Pancreas (tissue), 10 donors: ENCODE measurements at regions not wholly inside any gene's neighbourhood (a gene's known extent, or its start where the extent isn't known, plus 50 kb on each side); places are given as distances from the start of the nearest gene placed in this dataset.

ENCODE experiments used
- ATAC-seq, 4 donors: fragments of 200-7000 bp; cut with Tn5 transposase; one replicate each; pipeline versions ENCODE4 v1.8.0 to v1.9.1; 2020; ENCODE audit warnings: mild to moderate bottlenecking in 4 of 4, moderate library complexity in 4 of 4
- DNase-seq, 6 donors: peaks; one replicate each; pipeline ENCODE4 v3.0.0-alpha.2; 2020
- FAIRE-seq: peaks from 2 replicates; lab custom pipeline; 2012; peaks lifted over from hg19 to GRCh38; lab: Jason Lieb, UNC
- H3K27ac ChIP-seq, 4 donors: fragments of 200-600 bp; sonication (generic); 1 replicate in 3 of 4; 2 replicates in 1 of 4; pipeline versions ENCODE4 v1.5.0 to v1.8.0; 2020
- H3K27me3 ChIP-seq, 4 donors: fragments of 200-600 bp; one replicate each; pipeline ENCODE4 v1.8.0; 2021
- H3K36me3 ChIP-seq, 3 donors: fragments of 200-600 bp; sonication (generic) in 1 of 3; one replicate each; pipeline versions ENCODE4 v1.5.0 to v1.8.0; 2020 to 2021
- H3K4me1 ChIP-seq, 3 donors: fragments of 200-600 bp; one replicate each; pipeline ENCODE4 v1.8.0; 2021
- H3K4me3 ChIP-seq, 4 donors: fragments of 200-600 bp; sonication (generic) in 2 of 4; one replicate each; pipeline versions ENCODE4 v1.5.0 to v1.8.0; 2020 to 2021
- H3K9me3 ChIP-seq, 4 donors: fragments of 200-600 bp; one replicate each; pipeline ENCODE4 v1.8.0; 2021
- CTCF ChIP-seq, 4 donors: fragments of 200-600 bp; sonication (generic) in 3 of 4; IDR thresholded peaks; one replicate each; pipeline versions ENCODE4 v1.5.0 to v1.8.0; 2021; ENCODE audit warnings: antibody characterized with exemption in 4 of 4
- WGBS, 2 donors: extraction: QIAGEN DNeasy Blood & Tissue Kit; methylation state at CpG; one replicate each; pipeline ENCODE4 v1.1.7; 2013; 5-methylcytosine and 5-hydroxymethylcytosine counted together
- intact Hi-C, 3 donors: fragments of 100-400 bp; cut with DNase I; formaldehyde crosslinking; loops; one replicate each; pipeline versions ENCODE4 v1.11.1 to v1.14.2; 2022
- donor health status: healthy with polysubstance abuse.
- donor health status: DM: no; HTN: no; CAD: no; lungs with moderate emphysema.
- donor health status: DM: no; HTN: no; CAD: no.
- donor health status: control.
- donor health status: control.
- donor health status: Bipolar disorder and iron deficiency.
- donor health status: DM: yes; HTN: yes; CAD: no.
- donor health status: DM: no; HTN: no; CAD: no.
- donor health status: DM: no; HTN: no; CAD: no.
- donor health status: DM: yes; HTN: yes; CAD: no.

DNA sequence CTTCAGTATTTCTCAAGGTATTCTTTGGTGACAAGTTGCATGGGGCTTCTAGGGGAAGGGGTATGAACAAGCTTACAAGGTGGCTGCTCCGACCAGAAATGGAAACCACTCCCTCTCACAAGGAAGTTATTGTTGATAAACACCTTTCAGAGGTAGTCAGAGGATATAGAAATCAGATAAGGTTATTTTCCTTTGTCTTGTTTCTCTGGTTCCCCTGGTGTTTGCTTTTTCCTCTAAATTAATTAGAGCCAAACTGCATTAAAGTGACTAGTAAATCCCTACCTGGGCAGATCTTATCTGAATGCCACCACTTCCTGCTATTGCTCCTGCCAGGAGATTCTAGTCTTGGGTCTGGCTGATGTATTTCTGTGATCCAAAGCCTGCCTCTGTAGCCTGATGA, 725.4 kb downstream of the INHBA start:
- no peak for TF ChIP-seq CTCF (IDR thresholded peaks at IDR 0.05)
- no peak overlapping the region for H3K4me3 ChIP-seq
- intact Hi-C loops, result no loop called here
- no peaks in the 10 kb centered on the region for H3K36me3 ChIP-seq
- ATAC-seq, result no peak
- no peak for FAIRE-seq
- no peaks in the 10 kb centered on the region for H3K9me3 ChIP-seq
- DNase-seq, result no peak
- no peak overlapping the region for H3K27ac ChIP-seq
- H3K4me1 ChIP-seq, result no peaks in the 10 kb centered on the region
- no peaks in the 10 kb centered on the region for H3K27me3 ChIP-seq
- 31 to 61% methylated on average over 1 of the region's 1 CpG for WGBS, 2 donors

DNA sequence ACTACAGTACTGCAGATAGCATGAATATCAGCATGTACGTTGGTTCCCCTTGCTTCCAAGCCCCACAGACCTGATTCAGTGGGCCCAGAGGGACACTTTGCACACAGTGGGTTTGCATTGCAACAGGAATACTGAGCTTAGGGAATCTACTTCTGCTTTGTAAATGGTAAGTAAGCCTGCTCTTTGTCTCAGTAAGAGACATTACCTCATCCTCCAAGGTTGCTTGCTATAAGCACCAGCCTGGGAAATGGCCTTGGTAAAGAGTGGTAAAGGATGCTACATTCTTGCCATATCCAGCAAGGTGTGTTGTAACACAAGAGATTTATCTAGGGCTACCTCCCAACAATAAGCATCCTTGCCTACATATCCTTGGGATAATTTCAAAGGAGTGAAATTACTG, 730.5 kb downstream of the INHBA start:
- DNase-seq (no peak), FAIRE-seq (no peak), ATAC-seq (no peak)
- Histone ChIP-seq H3K27ac (no peak overlapping the region), H3K4me3 (no peak overlapping the region), H3K36me3 (no peaks in the 10 kb centered on the region), H3K9me3 (no peaks in the 10 kb centered on the region), H3K4me1 (no peaks in the 10 kb centered on the region), H3K27me3 (no peaks in the 10 kb centered on the region)
- no peak for TF ChIP-seq CTCF (IDR thresholded peaks at IDR 0.05)
- WGBS, 2 donors, result 47 to 54% methylated on average over 1 of the region's 1 CpG
- intact Hi-C loops, result no loop called here

DNA sequence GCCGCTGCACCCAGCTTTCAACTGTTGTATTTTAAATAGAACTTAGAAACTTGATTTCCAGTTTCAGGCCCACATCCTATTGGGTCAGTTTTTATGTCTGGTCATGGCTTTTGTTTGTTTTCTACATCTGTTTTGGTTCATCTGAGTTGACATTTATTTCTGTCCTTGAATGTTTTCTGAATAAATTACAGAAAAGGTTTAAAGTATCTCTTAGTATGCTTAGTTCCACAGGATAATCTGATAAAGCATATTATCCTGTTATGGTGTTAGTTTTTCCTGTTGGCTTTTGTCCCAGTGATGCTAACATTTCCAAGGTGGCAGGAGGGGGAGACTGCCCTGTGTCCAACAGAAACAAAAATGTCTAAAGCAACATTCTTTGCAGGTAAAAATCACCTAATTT, 733.2 kb downstream of the INHBA start:
- FAIRE-seq, result no peak
- no peak for TF ChIP-seq CTCF (IDR thresholded peaks at IDR 0.05)

DNA sequence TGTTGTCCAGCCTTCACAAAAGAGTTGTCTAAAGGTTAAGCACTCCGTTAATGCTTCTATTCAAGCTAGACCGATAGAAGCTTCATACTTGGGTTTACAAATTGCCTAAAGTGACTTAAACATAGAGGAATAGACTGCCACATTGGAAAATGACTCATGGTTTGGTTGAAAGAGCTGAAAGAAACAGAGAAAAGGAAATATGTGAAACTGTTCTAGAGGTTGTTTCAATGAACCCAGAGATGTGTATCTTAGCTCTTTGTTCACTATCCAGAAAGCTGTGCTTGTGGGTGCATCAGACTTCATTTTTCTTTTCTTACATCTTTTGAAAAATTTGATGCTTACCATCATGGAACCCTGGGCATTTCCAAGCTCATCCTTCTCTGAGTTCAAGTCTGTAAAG, 736.2 kb downstream of the INHBA start:
- H3K9me3 ChIP-seq, result no peaks in the 10 kb centered on the region
- H3K4me1 ChIP-seq, result no peaks in the 10 kb centered on the region
- WGBS, 2 donors, result 80 to 81% methylated on average over 2 of the region's 2 CpGs
- H3K27me3 ChIP-seq, result no peaks in the 10 kb centered on the region
- no peak overlapping the region for H3K4me3 ChIP-seq
- intact Hi-C loops, result no loop called here
- no peak for ATAC-seq
- no peak overlapping the region for H3K27ac ChIP-seq
- DNase-seq, result no peak
- no peaks in the 10 kb centered on the region for H3K36me3 ChIP-seq
- no peak for TF ChIP-seq CTCF (IDR thresholded peaks at IDR 0.05)
- no peak for FAIRE-seq

More for the DNA sequence above, 733.2 kb downstream of the INHBA start:
- DNase-seq (no peak), ATAC-seq (no peak)
- 75 to 83% methylated on average over 1 of the region's 1 CpG for WGBS, 2 donors
- H3K27ac ChIP-seq, result no peak overlapping the region
- H3K4me1 ChIP-seq, result no peaks in the 10 kb centered on the region
- no peaks in the 10 kb centered on the region for H3K27me3 ChIP-seq
- H3K4me3 ChIP-seq, result no peak overlapping the region
- H3K9me3 ChIP-seq, result no peaks in the 10 kb centered on the region
- intact Hi-C loops, result no loop called here
- no peaks in the 10 kb centered on the region for H3K36me3 ChIP-seq

DNA sequence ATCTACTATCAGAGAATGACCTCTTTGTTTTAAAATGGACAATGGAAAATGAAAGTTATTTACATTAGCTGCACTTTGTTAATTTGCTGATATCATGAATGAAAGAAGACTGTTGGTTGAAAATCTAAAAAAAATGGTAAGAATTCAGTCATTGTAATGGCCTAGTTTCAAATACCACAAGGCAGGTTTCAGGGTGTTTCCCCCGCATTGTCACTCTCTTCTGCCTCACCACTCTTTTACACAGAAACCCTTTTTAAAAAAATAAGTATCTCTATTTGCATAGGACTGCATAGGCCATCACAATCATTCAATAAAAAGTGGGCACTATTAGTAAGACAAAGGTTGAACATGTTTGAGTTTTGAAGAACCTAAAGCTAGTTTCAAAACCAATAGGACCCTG, 737.1 kb downstream of the INHBA start:
- no peaks in the 10 kb centered on the region for H3K36me3 ChIP-seq
- TF ChIP-seq CTCF (IDR thresholded peaks at IDR 0.05), result no peak
- H3K4me3 ChIP-seq, result no peak overlapping the region
- no peaks in the 10 kb centered on the region for H3K27me3 ChIP-seq
- intact Hi-C loops, result no loop called here
- WGBS, 2 donors, result 77 to 92% methylated on average over 1 of the region's 1 CpG
- no peak overlapping the region for H3K27ac ChIP-seq
- DNase-seq (no peak), FAIRE-seq (no peak), ATAC-seq (no peak)
- H3K4me1 ChIP-seq, result no peaks in the 10 kb centered on the region
- H3K9me3 ChIP-seq, result no peaks in the 10 kb centered on the region
